Chondrocyte (in vitro differentiated cells): ENCODE measurements at regions not wholly inside any gene's neighbourhood (a gene's known extent, or its start where the extent isn't known, plus 50 kb on each side); places are given as distances from the start of the nearest gene placed in this dataset.
"Not testable (repeated sequence)": the region's sequence is repeated elsewhere in the genome, so short reads cannot be mapped to it uniquely, and the experiment has no call there.

Experiments
- DNase-seq: peaks from one replicate; pipeline ENCODE4 v3.0.0; 2021; ENCODE audit warnings: mixed read lengths, low spot score
- H3K27ac Mint-ChIP-seq: one replicate; pipeline ENCODE4 v1.8.0; 2021; ENCODE audit warnings: mild to moderate bottlenecking, moderate library complexity, mixed read lengths; ENCODE audit not compliant: unreplicated experiment
- H3K27me3 Mint-ChIP-seq: 2 replicates; pipeline ENCODE4 v1.8.0; 2021; ENCODE audit warnings: low read depth, mixed read lengths
- H3K36me3 Mint-ChIP-seq: 2 replicates; pipeline ENCODE4 v1.8.0; 2021; ENCODE audit warnings: low read depth, mixed read lengths
- H3K4me1 Mint-ChIP-seq: 2 replicates; pipeline ENCODE4 v1.8.0; 2021; ENCODE audit warnings: low read depth, mild to moderate bottlenecking, mixed read lengths
- H3K4me3 Mint-ChIP-seq: one replicate; pipeline ENCODE4 v1.8.0; 2021; ENCODE audit warnings: mild to moderate bottlenecking, moderate library complexity, mixed read lengths; ENCODE audit not compliant: unreplicated experiment
- H3K9me3 Mint-ChIP-seq: 2 replicates; pipeline ENCODE4 v1.8.0; 2021; ENCODE audit warnings: low read depth, mixed read lengths
- CTCF ChIP-seq: fragments of 200-600 bp; sonication (generic); IDR thresholded peaks from 2 replicates; pipeline ENCODE4 v1.5.0; 2021; ENCODE audit warnings: antibody characterized with exemption, mild to moderate bottlenecking, moderate library complexity

DNA sequence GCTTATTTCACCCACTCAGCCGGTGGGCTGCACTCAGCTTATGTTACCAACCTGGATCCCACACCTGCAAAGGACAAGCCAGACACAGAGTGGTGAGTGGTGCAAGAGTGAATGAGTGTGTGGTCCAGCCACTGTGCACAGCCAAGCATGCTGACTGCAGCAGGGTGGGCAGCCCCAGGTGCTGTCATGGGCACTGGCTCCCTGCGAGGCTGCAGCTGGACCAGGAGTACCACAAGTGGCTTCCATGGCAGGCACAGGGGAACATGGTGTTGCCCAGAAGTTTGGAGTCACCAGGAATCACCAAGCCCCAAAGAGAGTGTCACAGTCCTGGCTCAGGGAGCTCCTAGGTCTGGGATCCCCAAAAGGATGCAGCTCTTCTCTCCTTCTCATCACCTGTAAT, 1093.4 kb downstream of the KHDRBS2 start:
- H3K36me3 Mint-ChIP-seq = no peaks in the 10 kb centered on the region
- H3K4me1 Mint-ChIP-seq = no peaks in the 10 kb centered on the region
- H3K9me3 Mint-ChIP-seq = peaks cover 51% of the 10 kb centered on the region
- no peak for TF ChIP-seq CTCF
- no peaks in the 10 kb centered on the region for H3K27me3 Mint-ChIP-seq
- no peak for DNase-seq
- no peak overlapping the region for H3K4me3 Mint-ChIP-seq
- H3K27ac Mint-ChIP-seq = no peak overlapping the region

DNA sequence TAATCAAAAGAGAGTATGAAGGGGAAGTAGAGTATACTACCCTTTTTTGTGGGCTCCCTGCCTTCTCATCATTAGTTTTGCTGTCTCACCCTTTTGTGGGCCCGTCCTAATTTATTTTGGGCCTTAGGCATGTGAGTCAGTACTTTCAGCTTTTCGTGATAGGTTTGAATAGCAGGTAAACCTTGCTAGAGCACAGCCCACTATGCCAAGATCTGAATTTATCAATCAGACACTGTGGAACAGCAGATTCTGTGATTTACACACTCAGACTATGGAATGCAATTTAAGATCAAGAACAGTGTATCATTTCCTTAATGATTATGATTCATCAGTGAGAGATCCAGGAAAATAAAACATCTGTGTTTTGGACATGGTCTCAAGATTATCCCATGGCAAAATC, 1117.1 kb downstream of the KHDRBS2 start:
- H3K27ac Mint-ChIP-seq = no peak overlapping the region
- no peaks in the 10 kb centered on the region for H3K4me1 Mint-ChIP-seq
- no peak for DNase-seq
- H3K9me3 Mint-ChIP-seq = peaks cover 46% of the 10 kb centered on the region
- no peaks in the 10 kb centered on the region for H3K36me3 Mint-ChIP-seq
- no peak overlapping the region for H3K4me3 Mint-ChIP-seq
- no peak for TF ChIP-seq CTCF
- H3K27me3 Mint-ChIP-seq = no peaks in the 10 kb centered on the region

DNA sequence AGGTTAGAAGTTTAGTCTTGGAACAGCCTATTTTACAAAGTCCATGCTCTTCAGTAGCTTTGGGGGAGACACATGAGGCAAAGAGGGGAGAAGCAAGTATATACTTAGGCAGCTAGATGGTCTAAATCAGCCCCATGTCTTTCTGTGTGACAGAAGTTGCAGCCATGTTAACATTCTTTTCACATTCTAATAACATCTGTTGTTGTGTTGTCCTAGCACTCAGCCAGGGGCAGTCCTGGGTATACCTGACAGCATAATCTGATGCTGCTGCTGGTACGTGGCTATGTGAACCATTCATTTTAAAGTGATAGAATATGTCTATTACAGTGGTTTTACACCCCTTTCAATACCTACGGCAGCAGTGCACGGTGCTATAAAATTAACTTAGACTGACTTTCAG, 1137.0 kb downstream of the KHDRBS2 start:
- H3K27ac Mint-ChIP-seq, DNase-seq, H3K36me3 Mint-ChIP-seq, H3K4me1 Mint-ChIP-seq, H3K4me3 Mint-ChIP-seq, H3K27me3 Mint-ChIP-seq: not testable (repeated sequence)
- H3K9me3 Mint-ChIP-seq = peaks cover 11% of the 10 kb centered on the region

DNA sequence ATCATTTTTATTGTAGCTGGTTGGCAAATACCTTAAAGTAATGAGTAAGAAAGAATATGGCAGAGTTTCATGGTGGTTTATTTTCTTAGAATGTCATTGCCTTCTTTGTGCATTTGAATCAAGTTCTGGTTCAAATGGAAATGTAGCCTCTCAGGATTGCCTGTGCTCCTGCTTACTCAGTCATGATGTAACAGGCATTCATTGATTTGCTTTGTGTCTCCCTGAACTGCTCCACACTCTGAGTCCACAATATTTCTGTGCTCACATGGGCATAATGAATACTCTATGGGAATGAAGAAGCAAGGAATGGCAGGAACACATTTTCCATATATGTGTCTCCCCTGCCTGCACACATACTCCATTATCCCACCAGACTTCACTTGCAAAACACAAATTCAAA, 1143.8 kb downstream of the KHDRBS2 start:
- H3K36me3 Mint-ChIP-seq, H3K27me3 Mint-ChIP-seq, H3K4me1 Mint-ChIP-seq, H3K27ac Mint-ChIP-seq, H3K4me3 Mint-ChIP-seq, DNase-seq: not testable (repeated sequence)
- peaks cover 13% of the 10 kb centered on the region for H3K9me3 Mint-ChIP-seq

DNA sequence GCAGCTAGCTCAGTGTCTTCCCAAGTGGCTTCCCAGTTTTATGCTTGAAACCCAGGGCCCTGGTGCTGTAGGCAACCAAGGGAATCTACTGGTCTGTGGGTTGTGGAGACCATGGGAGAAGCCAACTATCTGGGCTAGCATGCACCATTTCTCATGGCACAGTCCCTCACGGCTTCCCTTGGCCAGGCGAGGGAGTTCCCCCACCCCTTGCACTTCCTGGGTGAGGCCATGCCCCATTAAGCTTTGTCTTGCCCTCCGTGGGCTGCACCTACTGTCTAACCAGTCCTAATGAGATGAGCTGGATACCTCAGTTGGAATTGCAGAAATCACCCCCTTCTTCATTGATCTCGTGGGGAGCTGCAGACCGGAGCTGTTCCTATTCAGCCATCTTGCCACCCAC, 1152.0 kb downstream of the KHDRBS2 start:
- no peak overlapping the region for H3K4me3 Mint-ChIP-seq
- no peak overlapping the region for H3K27ac Mint-ChIP-seq
- TF ChIP-seq CTCF = no peak
- H3K36me3 Mint-ChIP-seq = no peaks in the 10 kb centered on the region
- H3K27me3 Mint-ChIP-seq = no peaks in the 10 kb centered on the region
- peaks cover 29% of the 10 kb centered on the region for H3K9me3 Mint-ChIP-seq
- DNase-seq = peak; percentile 47
- H3K4me1 Mint-ChIP-seq = no peaks in the 10 kb centered on the region

- not testable (repeated sequence) for DNase-seq, H3K4me1 Mint-ChIP-seq, H3K9me3 Mint-ChIP-seq, H3K27me3 Mint-ChIP-seq, H3K27ac Mint-ChIP-seq, H3K4me3 Mint-ChIP-seq, H3K36me3 Mint-ChIP-seq
Observed at GRCh38 chr6:61114185-61114584, 1171.8 kb downstream of the KHDRBS2 start.

DNA sequence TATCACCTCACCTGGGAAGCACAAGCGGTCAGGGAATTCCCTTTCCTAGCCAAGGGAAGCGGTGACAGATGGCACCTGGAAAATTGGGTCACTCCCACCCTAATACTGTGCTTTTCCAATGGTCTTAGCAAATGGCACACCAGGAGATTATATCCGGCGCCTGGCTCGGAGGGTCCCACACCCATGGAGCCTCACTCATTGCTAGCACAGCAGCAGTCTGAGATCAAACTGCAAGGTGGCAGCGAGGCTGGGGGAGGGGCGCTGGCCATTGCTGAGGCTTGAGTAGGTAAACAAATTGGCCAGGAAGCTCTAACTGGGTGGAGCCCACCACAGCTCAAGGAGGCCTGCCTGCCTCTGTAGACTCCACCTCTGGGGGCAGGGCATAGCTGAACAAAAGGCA, 1178.1 kb downstream of the KHDRBS2 start:
- peaks cover 27% of the 10 kb centered on the region for H3K9me3 Mint-ChIP-seq
- not testable (repeated sequence) for H3K4me1 Mint-ChIP-seq, H3K36me3 Mint-ChIP-seq, H3K27me3 Mint-ChIP-seq, H3K27ac Mint-ChIP-seq, H3K4me3 Mint-ChIP-seq
- DNase-seq = peak; percentile 33

DNA sequence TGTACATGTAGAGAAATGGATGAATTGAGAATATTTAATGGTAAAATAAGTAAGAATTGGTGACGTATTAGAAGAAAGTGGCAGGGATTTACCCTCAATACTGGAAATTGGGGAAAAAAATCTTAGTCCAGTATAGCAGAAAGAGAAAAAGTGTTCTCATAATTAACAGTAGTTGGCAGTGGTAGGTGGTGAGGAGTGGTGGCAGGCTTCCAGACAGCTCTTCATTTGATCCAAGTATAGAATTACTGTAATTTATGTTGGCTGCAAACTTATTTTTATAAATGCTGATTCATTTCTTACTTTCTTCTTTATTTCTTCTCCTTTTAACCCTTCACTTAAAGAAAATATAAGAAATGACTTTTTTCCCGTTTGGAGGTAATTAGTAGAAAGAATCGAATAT, 1182.4 kb downstream of the KHDRBS2 start:
- H3K9me3 Mint-ChIP-seq = peaks cover 18% of the 10 kb centered on the region
- not testable (repeated sequence) for DNase-seq, H3K4me1 Mint-ChIP-seq, H3K27me3 Mint-ChIP-seq, H3K27ac Mint-ChIP-seq, H3K4me3 Mint-ChIP-seq, H3K36me3 Mint-ChIP-seq
